Keratinocyte (primary cell): ENCODE measurements at regions not wholly inside any gene's neighbourhood (a gene's known extent, or its start where the extent isn't known, plus 50 kb on each side); places are given as distances from the start of the nearest gene placed in this dataset.

Experiments used
- DNase-seq: peaks from one replicate; pipeline ENCODE4 v3.0.0-alpha.2; 2011; ENCODE audit warnings: low read depth, missing footprints, low spot score
- FAIRE-seq: peaks from 2 replicates; lab custom pipeline; 2011; peaks lifted over from hg19 to GRCh38; lab: Jason Lieb, UNC
- H2AFZ ChIP-seq: 2 replicates; pipeline ENCODE4 v1.6.0; 2012; ENCODE audit warnings: low read length, control low read depth, inconsistent platforms; ENCODE audit not compliant: control insufficient read depth
- H3K27ac ChIP-seq: 2 replicates; pipeline ENCODE4 v1.5.1; 2011; ENCODE audit warnings: low read length; ENCODE audit not compliant: control insufficient read depth, insufficient read depth
- H3K27me3 ChIP-seq: 3 replicates; pipeline ENCODE4 v1.6.0; 2011; ENCODE audit warnings: low read length; ENCODE audit not compliant: control insufficient read depth, insufficient read depth; ENCODE audit errors: extremely low read depth
- H3K36me3 ChIP-seq, 2 experiments: 2 replicates in 1 of 2; 3 replicates in 1 of 2; pipeline ENCODE4 v1.5.1; 2011; ENCODE audit warnings: low read length in 2 of 2, mild to moderate bottlenecking in 1 of 2; ENCODE audit not compliant: control insufficient read depth in 2 of 2, insufficient read depth in 2 of 2; ENCODE audit errors: extremely low read depth in 1 of 2
- H3K4me1 ChIP-seq: 3 replicates; pipeline ENCODE4 v1.5.1; 2011; ENCODE audit warnings: low read length; ENCODE audit not compliant: control insufficient read depth, insufficient read depth; ENCODE audit errors: extremely low read depth
- H3K4me2 ChIP-seq: 3 replicates; pipeline ENCODE4 v1.6.0; 2011; ENCODE audit warnings: low read depth, low read length; ENCODE audit not compliant: control insufficient read depth, insufficient read depth; ENCODE audit errors: extremely low read depth
- H3K4me3 ChIP-seq, 3 experiments: fragments of 200-600 bp in 1 of 3; sonication (generic) in 1 of 3; 2 replicates in 2 of 3; 3 replicates in 1 of 3; pipeline ENCODE4 v1.5.1; 2011 to 2016; ENCODE audit warnings: low read length in 3 of 3, mild to moderate bottlenecking in 3 of 3, control low read depth in 2 of 3, inconsistent platforms in 1 of 3, low read depth in 1 of 3, mixed read lengths in 1 of 3, mixed run types in 1 of 3, moderate library complexity in 1 of 3; ENCODE audit not compliant: control insufficient read depth in 2 of 3, insufficient read depth in 2 of 3; ENCODE audit errors: extremely low read depth in 1 of 3
- H3K79me2 ChIP-seq: 2 replicates; pipeline ENCODE4 v1.6.0; 2012; ENCODE audit warnings: low read length; ENCODE audit not compliant: control insufficient read depth, insufficient read depth
- H3K9ac ChIP-seq: 3 replicates; pipeline ENCODE4 v1.6.0; 2011; ENCODE audit warnings: low read length; ENCODE audit not compliant: control insufficient read depth, insufficient read depth; ENCODE audit errors: extremely low read depth
- H3K9me1 ChIP-seq: 3 replicates; pipeline ENCODE4 v1.6.0; 2011; ENCODE audit warnings: low read length; ENCODE audit not compliant: control insufficient read depth, insufficient read depth; ENCODE audit errors: extremely low read depth
- H3K9me3 ChIP-seq: 2 replicates; pipeline ENCODE4 v1.5.1; 2012; ENCODE audit warnings: low read depth, low read length; ENCODE audit not compliant: control insufficient read depth
- H4K20me1 ChIP-seq: 3 replicates; pipeline ENCODE4 v1.6.0; 2011; ENCODE audit warnings: low read length; ENCODE audit not compliant: control insufficient read depth, insufficient read depth; ENCODE audit errors: extremely low read depth
- CTCF ChIP-seq, 3 experiments: IDR thresholded peaks in 1 of 3; conservative IDR thresholded peaks in 1 of 3; optimal IDR thresholded peaks in 1 of 3; 2 replicates in 2 of 3; 3 replicates in 1 of 3; pipeline versions ENCODE3 to v1.5.1; 2011; ENCODE audit warnings: low read length in 3 of 3, mild to moderate bottlenecking in 3 of 3, moderate library complexity in 2 of 3, control low read depth in 1 of 3, inconsistent platforms in 1 of 3; ENCODE audit not compliant: insufficient read depth in 2 of 3; ENCODE audit errors: extremely low read depth in 1 of 3
- EZH2 ChIP-seq: IDR thresholded peaks from one replicate; pipeline ENCODE4 v1.6.1; 2012; ENCODE audit warnings: inconsistent platforms, mild to moderate bottlenecking, low read length, moderate library complexity
- dilution Hi-C: fragments of 300-500 bp; cut with MboI; formaldehyde crosslinking; loops from one replicate; pipeline ENCODE4 v1.7.0; 2020; ENCODE audit warnings: low sequenced_read_pairs; ENCODE audit not compliant: extremely low pct_ligation_motif_present

GRCh38 chr4:32909736-32910135 is 2189.6 kb downstream of the PCDH7 start:
- H3K4me1 ChIP-seq: no peaks in the 10 kb centered on the region
- no peak overlapping the region for H3K9ac ChIP-seq
- no peak overlapping the region for H3K4me2 ChIP-seq
- H3K9me3 ChIP-seq: peaks cover 2% of the 10 kb centered on the region
- no peaks in the 10 kb centered on the region for H3K79me2 ChIP-seq
- H3K27me3 ChIP-seq: no peaks in the 10 kb centered on the region
- H4K20me1 ChIP-seq: no peaks in the 10 kb centered on the region
- TF ChIP-seq EZH2 (no peak), CTCF (optimal IDR thresholded peaks at IDR 0.05 in 1 of 3, IDR thresholded peaks at IDR 0.05 in 1 of 3, conservative IDR thresholded peaks at IDR 0.05 in 1 of 3; ENCODE audit: extremely low read depth in 1 of 3, insufficient read depth in 2 of 3, low read length in 3 of 3) (no peak)
- no peak overlapping the region for H2AFZ ChIP-seq
- no peaks in the 10 kb centered on the region for H3K36me3 ChIP-seq
- H3K4me3 ChIP-seq: no peak overlapping the region
- dilution Hi-C loops: no loop called here
- H3K9me1 ChIP-seq: no peaks in the 10 kb centered on the region
- DNase-seq: no peak
- FAIRE-seq: no peak
- no peak overlapping the region for H3K27ac ChIP-seq

DNA sequence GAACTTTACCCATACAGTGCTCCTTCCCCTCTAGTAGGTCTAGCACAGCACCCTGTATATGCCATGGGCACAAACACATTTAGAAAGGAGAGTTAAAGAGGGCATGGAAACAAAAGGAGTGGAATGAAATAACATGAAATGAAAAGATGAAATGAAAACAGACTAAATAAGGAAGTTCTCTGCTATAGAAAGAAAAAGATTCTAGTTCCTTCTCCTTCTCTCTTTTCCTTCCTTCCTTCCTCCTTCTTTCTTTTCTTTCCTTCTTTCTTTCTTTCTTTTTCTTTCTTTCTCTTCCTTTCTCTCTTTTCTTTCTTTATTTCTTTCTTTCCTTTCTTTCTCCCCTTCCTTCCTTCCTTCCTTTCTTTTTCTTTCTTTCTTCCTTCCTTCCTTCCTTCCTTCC is 2197.4 kb downstream of the PCDH7 start:
- Histone ChIP-seq H3K79me2 (no peaks in the 10 kb centered on the region), H3K4me1 (no peaks in the 10 kb centered on the region), H4K20me1 (no peaks in the 10 kb centered on the region), H3K27me3 (no peaks in the 10 kb centered on the region), H2AFZ (no peak overlapping the region), H3K27ac (no peak overlapping the region), H3K9me1 (no peaks in the 10 kb centered on the region), H3K9ac (no peak overlapping the region), H3K4me3 (no peak overlapping the region), H3K4me2 (no peak overlapping the region), H3K9me3 (no peaks in the 10 kb centered on the region), H3K36me3 (no peaks in the 10 kb centered on the region)
- FAIRE-seq: no peak
- dilution Hi-C loops: no loop called here
- no peak for TF ChIP-seq EZH2
- no peak for TF ChIP-seq CTCF (optimal IDR thresholded peaks at IDR 0.05 in 1 of 3, IDR thresholded peaks at IDR 0.05 in 1 of 3, conservative IDR thresholded peaks at IDR 0.05 in 1 of 3; ENCODE audit: extremely low read depth in 1 of 3, insufficient read depth in 2 of 3, low read length in 3 of 3)
- no peak for DNase-seq
